ENCODE measurements at regions not wholly inside any gene's neighbourhood (a gene's known extent, or its start where the extent isn't known, plus 50 kb on each side); places are given as distances from the start of the nearest gene placed in this dataset.
"Not testable (repeated sequence)": the region's sequence is repeated elsewhere in the genome, so short reads cannot be mapped to it uniquely, and the experiment has no call there.

- DNase-seq: no peak
- H4K8ac ChIP-seq (replicated peaks; ENCODE audit: insufficient read length, low read depth, low read length): no peak overlapping the region
- Mint-ChIP-seq H3K36me3 (ENCODE audit: insufficient read depth in 1 of 3, low read depth in 3 of 3) (peaks cover 2 to 10% (median 3%) of the 10 kb centered on the region in 3 experiments; a peak in 5 of 7 replicates), H3K27me3 (ENCODE audit: low read depth) (peaks cover 2% of the 10 kb centered on the region; the same call in 1 of the 2 replicates), H3K27ac (no peak overlapping the region), H3K4me1 (peaks cover 9% of the 10 kb centered on the region in 2 experiments), H3K4me3 (no peak overlapping the region), H3K9me3 (peaks cover 8 to 12% of the 10 kb centered on the region in 2 experiments)
- H3K23ac ChIP-seq (ENCODE audit: insufficient read length, low read depth, low read length): no peak overlapping the region
- H4K5ac ChIP-seq (ENCODE audit: insufficient read length, low read depth, low read length): no peak overlapping the region
- no peak overlapping the region for H3K14ac ChIP-seq (ENCODE audit: insufficient read depth, low read length)
- no peak overlapping the region for H2BK12ac ChIP-seq (ENCODE audit: insufficient read length, low read depth, low read length)
- no peaks in the 10 kb centered on the region for H3K9me3 ChIP-seq (ENCODE audit: control insufficient read depth, low read depth, low read length)
- no peak overlapping the region for H3K4me2 ChIP-seq (ENCODE audit: insufficient read depth, insufficient read length, low read length)
- no peak overlapping the region for H3K18ac ChIP-seq (ENCODE audit: insufficient read length, low read depth, low read length)
- no peak overlapping the region for H3K9ac ChIP-seq (ENCODE audit: extremely low read depth, insufficient read length, low read length)
- no peak overlapping the region for H4K91ac ChIP-seq (ENCODE audit: insufficient read length, low read depth, low read length)
- no peaks in the 10 kb centered on the region for H4K20me1 ChIP-seq (ENCODE audit: control insufficient read depth, insufficient read depth, insufficient read length)
- no peak overlapping the region for H3K56ac ChIP-seq (ENCODE audit: insufficient read length, low read depth, low read length)
- H3K27ac ChIP-seq (ENCODE audit: insufficient read length, low read depth, low read length): no peak overlapping the region
- no peak overlapping the region for H2BK5ac ChIP-seq (ENCODE audit: insufficient read length, low read length)
- no peaks in the 10 kb centered on the region for H3K27me3 ChIP-seq (ENCODE audit: insufficient read depth, low read length)
- no peak overlapping the region for H3T11ph ChIP-seq (ENCODE audit: low read length)
- H3K23me2 ChIP-seq (ENCODE audit: insufficient read length, low read depth, low read length, poor library complexity, severe bottlenecking): no peaks in the 10 kb centered on the region
- H2BK20ac ChIP-seq (ENCODE audit: low read depth, low read length, poor library complexity, severe bottlenecking): no peak overlapping the region
- H3K79me1 ChIP-seq (ENCODE audit: insufficient read depth, low read depth, low read length, poor library complexity, severe bottlenecking): no peaks in the 10 kb centered on the region
- H2BK15ac ChIP-seq (ENCODE audit: low read depth, low read length): no peak overlapping the region
- no peak overlapping the region for H3K4ac ChIP-seq (ENCODE audit: low read depth, low read length)
- no peak for TF ChIP-seq CTCF (conservative IDR thresholded peaks at IDR 0.05)
- peaks cover 4% of the 10 kb centered on the region; the same call in 1 of the 2 replicates for H3K4me1 ChIP-seq (ENCODE audit: insufficient read depth, low read length)
- WGBS (ENCODE audit: extremely low coverage, insufficient read length, low lambda C conversion rate): no CpG with 5 or more reads among the region's 3 CpGs
- no peak overlapping the region for H2AFZ ChIP-seq (ENCODE audit: low read length)
- H3K79me2 ChIP-seq (ENCODE audit: insufficient read depth, low read length): no peaks in the 10 kb centered on the region
- H2AK5ac ChIP-seq (ENCODE audit: insufficient read length, low read length): no peak overlapping the region
- H2BK120ac ChIP-seq (ENCODE audit: low read depth, low read length, poor library complexity, severe bottlenecking): no peak overlapping the region
These were observed 226.3 kb downstream of the DEPDC1B start for GRCh38 chr5:60473654-60474053.

GRCh38 chr5:60473027-60473426, 226.9 kb downstream of the DEPDC1B start:
- not testable (repeated sequence) for H3K14ac ChIP-seq (ENCODE audit: insufficient read depth, low read length); H3K23ac ChIP-seq (ENCODE audit: insufficient read length, low read depth, low read length); H3K9me3 Mint-ChIP-seq; H3K4me1 ChIP-seq (ENCODE audit: insufficient read depth, low read length); H2BK12ac ChIP-seq (ENCODE audit: insufficient read length, low read depth, low read length); H4K8ac ChIP-seq (replicated peaks; ENCODE audit: insufficient read length, low read depth, low read length); H3K9ac ChIP-seq (ENCODE audit: extremely low read depth, insufficient read length, low read length); H3K23me2 ChIP-seq (ENCODE audit: insufficient read length, low read depth, low read length, poor library complexity, severe bottlenecking); H3K79me2 ChIP-seq (ENCODE audit: insufficient read depth, low read length); H3K4me1 Mint-ChIP-seq; H2BK15ac ChIP-seq (ENCODE audit: low read depth, low read length); H3K4me2 ChIP-seq (ENCODE audit: insufficient read depth, insufficient read length, low read length); H3K27me3 ChIP-seq (ENCODE audit: insufficient read depth, low read length); DNase-seq; H3K36me3 Mint-ChIP-seq (ENCODE audit: insufficient read depth in 1 of 3, low read depth in 3 of 3); H3K4me3 Mint-ChIP-seq; H4K5ac ChIP-seq (ENCODE audit: insufficient read length, low read depth, low read length); H2AK5ac ChIP-seq (ENCODE audit: insufficient read length, low read length); H3K27me3 Mint-ChIP-seq (ENCODE audit: low read depth); H2BK5ac ChIP-seq (ENCODE audit: insufficient read length, low read length); H3K4ac ChIP-seq (ENCODE audit: low read depth, low read length); H2AFZ ChIP-seq (ENCODE audit: low read length); H3K27ac Mint-ChIP-seq; H3K18ac ChIP-seq (ENCODE audit: insufficient read length, low read depth, low read length); H3K79me1 ChIP-seq (ENCODE audit: insufficient read depth, low read depth, low read length, poor library complexity, severe bottlenecking); H4K20me1 ChIP-seq (ENCODE audit: control insufficient read depth, insufficient read depth, insufficient read length); H2BK120ac ChIP-seq (ENCODE audit: low read depth, low read length, poor library complexity, severe bottlenecking); H3T11ph ChIP-seq (ENCODE audit: low read length); H3K9me3 ChIP-seq (ENCODE audit: control insufficient read depth, low read depth, low read length); H2BK20ac ChIP-seq (ENCODE audit: low read depth, low read length, poor library complexity, severe bottlenecking); H3K56ac ChIP-seq (ENCODE audit: insufficient read length, low read depth, low read length); H4K91ac ChIP-seq (ENCODE audit: insufficient read length, low read depth, low read length); H3K27ac ChIP-seq (ENCODE audit: insufficient read length, low read depth, low read length)

Data from H9 (cell line).